ENCODE measurements at regions not wholly inside any gene's neighbourhood (a gene's known extent, or its start where the extent isn't known, plus 50 kb on each side); places are given as distances from the start of the nearest gene placed in this dataset.

- dilution Hi-C loops (cut with MboI; ENCODE audit: extremely low pct_ligation_motif_present, low sequenced_read_pairs), result no loop called here
- no peak overlapping the region for H3K27ac ChIP-seq (ENCODE audit: insufficient read depth, low read depth, low read length)
- FAIRE-seq (no peak), DNase-seq (ENCODE audit: low read depth, low spot score) (no peak)
- CTCF ChIA-PET, result no interaction called here
- no peaks in the 10 kb centered on the region for H3K27me3 ChIP-seq (ENCODE audit: control insufficient read depth in 2 of 2, insufficient read depth in 2 of 2, low read length in 2 of 2)
- BruUV-seq (replicated peaks), result no TSS peak
- H4K20me1 ChIP-seq (replicated peaks; ENCODE audit: control insufficient read depth, extremely low read depth, insufficient read depth, low read length), result no peaks in the 10 kb centered on the region
- no peaks in the 10 kb centered on the region for H3K79me2 ChIP-seq (ENCODE audit: control insufficient read depth, insufficient read depth, low read length)
- TF ChIP-seq GATA2 (IDR thresholded peaks at IDR 0.05; ENCODE audit: insufficient read depth, insufficient read length, low read depth, low read length) (no peak), MAX (IDR thresholded peaks at IDR 0.05; ENCODE audit: insufficient read depth, insufficient read length) (no peak), POLR2AphosphoS5 (IDR thresholded peaks at IDR 0.05; ENCODE audit: insufficient read depth, low read depth, low read length) (no peak), EZH2 (IDR thresholded peaks at IDR 0.05; ENCODE audit: borderline replicate concordance, low read depth, low read length, severe bottlenecking) (no peak), JUN (IDR thresholded peaks at IDR 0.05; ENCODE audit: borderline replicate concordance, insufficient read depth, insufficient read length, low read depth) (no peak), FOS (IDR thresholded peaks at IDR 0.05; ENCODE audit: borderline replicate concordance, insufficient read depth, low read length) (no peak)
- POLR2A ChIA-PET, result no interaction called here
- no peaks in the 10 kb centered on the region for H3K9me3 ChIP-seq (replicated peaks; ENCODE audit: control insufficient read depth, insufficient read depth, low read length)
- H3K9me1 ChIP-seq (replicated peaks; ENCODE audit: control insufficient read depth, extremely low read depth, insufficient read depth, low read length), result no peaks in the 10 kb centered on the region
- H3K4me2 ChIP-seq (ENCODE audit: insufficient read depth, low read length), result no peak overlapping the region
- H3K4me1 ChIP-seq (ENCODE audit: control insufficient read depth, extremely low read depth, insufficient read depth, low read length), result no peaks in the 10 kb centered on the region
- no peak overlapping the region for H3K4me3 ChIP-seq (replicated peaks in 1 of 3; ENCODE audit: insufficient read depth in 1 of 3, low read depth in 1 of 3, low read length in 3 of 3)
- H2AFZ ChIP-seq (ENCODE audit: low read depth, low read length), result no peak overlapping the region
- H3K9ac ChIP-seq (replicated peaks; ENCODE audit: extremely low read depth, insufficient read depth, low read length), result no peak overlapping the region
- intact Hi-C loops (cut with micrococcal nuclease), result loop anchor here (10.0 kb wide), 1 partner anchor 1890 kb away; no protein-coding TSS in a partner anchor
- no peaks in the 10 kb centered on the region for H3K36me3 ChIP-seq (ENCODE audit: control insufficient read depth in 2 of 2, extremely low read depth in 1 of 2, insufficient read depth in 2 of 2, low read length in 2 of 2)
Observed at GRCh38 chr18:34544930-34545329, 165.2 kb upstream of the DTNA start.

All from endothelial cell of umbilical vein (primary cell).